Omental fat pad (tissue), 3 donors: ENCODE measurements at regions not wholly inside any gene's neighbourhood (a gene's known extent, or its start where the extent isn't known, plus 50 kb on each side); places are given as distances from the start of the nearest gene placed in this dataset.

Source experiments
- ATAC-seq: fragments of 150-250 bp; one replicate; pipeline ENCODE4 v1.9.1; 2016; ENCODE audit warnings: mild to moderate bottlenecking, moderate library complexity; ENCODE audit not compliant: low FRiP score
- DNase-seq: peaks from one replicate; pipeline ENCODE4 v3.0.0-alpha.2; 2019; ENCODE audit warnings: low spot score
- CTCF ChIP-seq, 3 donors: fragments of 450-650 bp; IDR thresholded peaks; one replicate each; pipeline ENCODE4 v1.5.1; 2016 to 2017; ENCODE audit warnings: antibody characterized with exemption in 3 of 3, mild to moderate bottlenecking in 3 of 3, moderate library complexity in 2 of 3

GRCh38 chr7:84384417-84384816 lies 189.8 kb upstream of the SEMA3A start:
- ATAC-seq (no peak), DNase-seq (no peak)
- no peak for TF ChIP-seq CTCF (IDR thresholded peaks at IDR 0.05)

- no peak for TF ChIP-seq CTCF (IDR thresholded peaks at IDR 0.05)
- no peak for ATAC-seq
Measured at GRCh38 chr7:84379446-84379845, 184.9 kb upstream of the SEMA3A start.

GRCh38 chr7:84372712-84373111 lies 178.1 kb upstream of the SEMA3A start:
- DNase-seq, result no peak
- TF ChIP-seq CTCF (IDR thresholded peaks at IDR 0.05), result no peak
- ATAC-seq, result no peak

More at GRCh38 chr7:84379446-84379845, 184.9 kb upstream of the SEMA3A start:
- DNase-seq, result no peak

- DNase-seq, result no peak
Measured at GRCh38 chr7:84372155-84372621, 177.6 kb upstream of the SEMA3A start.

DNA sequence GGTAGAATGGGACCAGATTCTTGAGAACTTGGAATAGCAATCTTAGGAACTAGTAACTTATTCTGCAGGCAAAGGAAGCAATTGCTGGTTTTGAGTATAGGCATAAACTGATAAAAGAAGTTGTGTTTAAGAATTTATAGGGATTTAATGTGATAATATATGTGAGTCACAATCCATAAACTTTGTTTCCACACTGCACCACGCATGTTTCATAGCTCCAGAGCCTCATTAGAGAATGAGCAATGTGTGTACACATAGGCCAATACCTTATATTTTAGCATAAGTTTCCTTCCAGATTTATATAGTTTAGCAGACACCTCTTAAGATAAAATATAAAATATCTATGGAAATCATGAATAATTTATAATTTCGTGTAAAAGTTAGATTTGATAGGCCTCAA lies 175.5 kb upstream of the SEMA3A start:
- TF ChIP-seq CTCF (IDR thresholded peaks at IDR 0.05), result no peak
- DNase-seq (no peak), ATAC-seq (no peak)

More at GRCh38 chr7:84372155-84372621, 177.6 kb upstream of the SEMA3A start:
- TF ChIP-seq CTCF (IDR thresholded peaks at IDR 0.05), result no peak
- ATAC-seq, result no peak

GRCh38 chr7:84368122-84368521 lies 173.5 kb upstream of the SEMA3A start:
- ATAC-seq, result no peak
- DNase-seq, result no peak
- TF ChIP-seq CTCF (IDR thresholded peaks at IDR 0.05), result no peak

DNA sequence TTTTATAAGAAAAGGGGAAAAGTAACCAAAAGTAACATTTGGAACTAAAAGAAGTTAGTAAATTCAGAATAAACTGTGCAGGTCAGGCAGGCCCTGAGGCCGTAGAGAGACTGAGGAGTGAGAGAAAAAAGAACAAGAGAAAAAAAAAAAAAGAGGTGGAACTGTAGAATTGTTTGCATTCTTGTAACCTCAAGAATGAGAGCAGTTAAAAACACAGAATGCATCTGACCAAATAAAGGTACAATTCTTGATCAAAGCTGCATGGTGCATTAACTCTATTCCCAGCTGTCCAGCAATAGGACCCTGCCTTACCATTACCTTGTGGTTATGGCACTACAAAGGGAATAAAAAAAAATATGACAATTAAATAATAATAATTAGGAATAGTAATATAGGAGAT lies 170.1 kb upstream of the SEMA3A start:
- no peak for ATAC-seq
- no peak for DNase-seq
- no peak for TF ChIP-seq CTCF (IDR thresholded peaks at IDR 0.05)
